SK-N-SH (cell line): ENCODE measurements at regions not wholly inside any gene's neighbourhood (a gene's known extent, or its start where the extent isn't known, plus 50 kb on each side); places are given as distances from the start of the nearest gene placed in this dataset.

Experiments used
- CTCF ChIA-PET: fragments of 300-600, 350-600 bp; formaldehyde crosslinking; extraction: SDS; loops from one replicate; lab custom pipeline; 2021; lab: Yijun Ruan, JAX
- POLR2A ChIA-PET: fragments of 350-600 bp; sonication (Branson Sonifier 250); formaldehyde crosslinking; extraction: SDS; loops from one replicate; lab custom pipeline; 2020; ENCODE audit warnings: antibody characterized with exemption, inconsistent platforms; lab: Yijun Ruan, JAX
- DNase-seq: peaks from one replicate; pipeline ENCODE4 v3.0.0; 2012
- H2AFZ ChIP-seq: fragments of 200-600 bp; sonication (generic); 2 replicates; pipeline ENCODE4 v1.8.1; 2016; ENCODE audit warnings: antibody characterized with exemption, mild to moderate bottlenecking, low read depth
- H3F3A ChIP-seq: fragments of 200-600 bp; sonication (generic); replicated peaks from 2 replicates; pipeline ENCODE3; 2016; ENCODE audit warnings: antibody characterized with exemption, mild to moderate bottlenecking; ENCODE audit not compliant: insufficient read depth
- H3K27ac ChIP-seq, 2 experiments: fragments of 200-500 bp in 1 of 2; fragments of 200-600 bp in 1 of 2; sonication (Bioruptor generic) in 1 of 2; sonication (generic), shearing (Covaris generic) in 1 of 2; 2 replicates each; pipeline versions ENCODE4 v1.5.1 to v1.6.1; 2014 to 2016; ENCODE audit warnings: low read depth in 2 of 2, inconsistent platforms in 1 of 2, low read length in 1 of 2, mild to moderate bottlenecking in 1 of 2, mixed read lengths in 1 of 2
- H3K27me3 ChIP-seq: fragments of 200-600 bp; sonication (generic), shearing (Covaris generic); 2 replicates; pipeline ENCODE4 v1.6.1; 2016; ENCODE audit warnings: mixed run types; ENCODE audit not compliant: insufficient read depth
- H3K36me3 ChIP-seq, 2 experiments: fragments of 200-500 bp in 1 of 2; fragments of 200-600 bp in 1 of 2; sonication (Bioruptor generic) in 1 of 2; sonication (generic) in 1 of 2; replicated peaks in 1 of 2; 2 replicates each; pipeline versions ENCODE3 to v1.5.1; 2014 to 2016; ENCODE audit warnings: low read length in 1 of 2, mild to moderate bottlenecking in 1 of 2; ENCODE audit not compliant: insufficient read depth in 2 of 2, control insufficient read depth in 1 of 2
- H3K4me1 ChIP-seq, 2 experiments: fragments of 200-500 bp in 1 of 2; fragments of 200-600 bp in 1 of 2; sonication (Bioruptor generic) in 1 of 2; sonication (generic), shearing (Covaris generic) in 1 of 2; 2 replicates each; pipeline versions ENCODE4 v1.5.1 to v1.6.1; 2014 to 2016; ENCODE audit warnings: low read depth in 1 of 2, low read length in 1 of 2, mixed run types in 1 of 2; ENCODE audit not compliant: insufficient read depth in 2 of 2, control insufficient read depth in 1 of 2
- H3K4me2 ChIP-seq: fragments of 200-600 bp; sonication (generic), shearing (Covaris generic); 2 replicates; pipeline ENCODE4 v1.6.1; 2017; ENCODE audit warnings: mixed run types
- H3K4me3 ChIP-seq, 2 experiments: fragments of 200-500 bp in 1 of 2; fragments of 200-600 bp in 1 of 2; sonication (Bioruptor generic) in 1 of 2; sonication (generic), shearing (Covaris generic) in 1 of 2; 2 replicates each; pipeline versions ENCODE4 v1.5.1 to v1.8.1; 2014 to 2016; ENCODE audit warnings: low read depth in 2 of 2, inconsistent platforms in 1 of 2, low read length in 1 of 2, mild to moderate bottlenecking in 1 of 2, mixed read lengths in 1 of 2, moderate library complexity in 1 of 2
- H3K79me2 ChIP-seq: fragments of 200-600 bp; sonication (generic); 2 replicates; pipeline ENCODE4 v1.8.1; 2017; ENCODE audit warnings: mild to moderate bottlenecking; ENCODE audit not compliant: insufficient read depth
- H3K9ac ChIP-seq: fragments of 200-600 bp; sonication (generic); 2 replicates; pipeline ENCODE4 v1.6.1; 2017; ENCODE audit warnings: mixed run types
- H3K9me2 ChIP-seq: fragments of 200-600 bp; sonication (generic); 2 replicates; pipeline ENCODE4 v1.6.1; 2017; ENCODE audit warnings: mixed run types
- H3K9me3 ChIP-seq: fragments of 200-600 bp; sonication (generic); 2 replicates; pipeline ENCODE4 v1.6.1; 2017; ENCODE audit warnings: mixed run types, mild to moderate bottlenecking, moderate library complexity
- H4K20me1 ChIP-seq: fragments of 200-600 bp; sonication (generic); 2 replicates; pipeline ENCODE4 v1.6.1; 2017; ENCODE audit warnings: mild to moderate bottlenecking, mixed run types; ENCODE audit not compliant: insufficient read depth
- CTCF ChIP-seq: fragments of 200-600 bp; sonication (generic); IDR thresholded peaks from 2 replicates; pipeline ENCODE4 v1.6.1; 2017; ENCODE audit warnings: antibody characterized with exemption, mild to moderate bottlenecking, moderate library complexity
- EP300 ChIP-seq, 2 experiments: IDR thresholded peaks; 2 replicates each; pipeline versions ENCODE4 v1.4.0 to v1.6.1; 2012; ENCODE audit warnings: borderline replicate concordance in 1 of 2, low read depth in 1 of 2, low read length in 1 of 2
- FOXM1 ChIP-seq: IDR thresholded peaks from 2 replicates; pipeline ENCODE4 v1.4.0; 2012; ENCODE audit warnings: low read depth, mild to moderate bottlenecking
- IRF3 ChIP-seq: fragments of 150-350 bp; IDR thresholded peaks from 2 replicates; pipeline ENCODE4 v1.6.1; 2016; ENCODE audit warnings: mild to moderate bottlenecking, low read depth, low read length
- MAX ChIP-seq: IDR thresholded peaks from 2 replicates; pipeline ENCODE4 v1.4.0; 2012; ENCODE audit warnings: low read depth
- NRF1 ChIP-seq: IDR thresholded peaks from 2 replicates; pipeline ENCODE4 v1.6.1; 2012; ENCODE audit warnings: low read depth, mild to moderate bottlenecking, low read length
- RCOR1 ChIP-seq: fragments of 150-350 bp; IDR thresholded peaks from 2 replicates; pipeline ENCODE4 v1.6.1; 2017; ENCODE audit warnings: antibody characterized with exemption, low read length
- REST ChIP-seq: IDR thresholded peaks from 2 replicates; pipeline ENCODE4 v1.6.1; 2012; ENCODE audit warnings: mild to moderate bottlenecking, low read depth, low read length, moderate library complexity
- SIN3A ChIP-seq: IDR thresholded peaks from 2 replicates; pipeline ENCODE4 v1.6.1; 2012; ENCODE audit warnings: low read depth, mild to moderate bottlenecking, low read length, moderate library complexity, borderline replicate concordance
- TAF1 ChIP-seq: IDR thresholded peaks from 2 replicates; pipeline ENCODE4 v1.6.1; 2012; ENCODE audit warnings: low read depth, mild to moderate bottlenecking, low read length, moderate library complexity, borderline replicate concordance
- TEAD4 ChIP-seq: IDR thresholded peaks from 2 replicates; pipeline ENCODE4 v1.4.0; 2012; ENCODE audit warnings: mild to moderate bottlenecking, borderline replicate concordance; ENCODE audit not compliant: insufficient read depth
- USF1 ChIP-seq: IDR thresholded peaks from 2 replicates; pipeline ENCODE4 v1.4.0; 2012; ENCODE audit warnings: low read depth, borderline replicate concordance
- USF2 ChIP-seq: fragments of 150-350 bp; IDR thresholded peaks from 2 replicates; pipeline ENCODE4 v1.6.1; 2017; ENCODE audit warnings: antibody characterized with exemption, low read length, low read depth, borderline replicate concordance
- YY1 ChIP-seq: IDR thresholded peaks from 2 replicates; pipeline ENCODE4 v1.4.0; 2012; ENCODE audit warnings: low read depth, mild to moderate bottlenecking
- WGBS: methylation state at CpG from one replicate; pipeline ENCODE4 v1.1.6; 2017; ENCODE audit warnings: low lambda C conversion rate; 5-methylcytosine and 5-hydroxymethylcytosine counted together

- TF ChIP-seq USF2, result no peak
- no peak for TF ChIP-seq IRF3
- no peak for TF ChIP-seq EP300 (IDR thresholded peaks at IDR 0.05; ENCODE audit: borderline replicate concordance in 1 of 2, low read depth in 1 of 2, low read length in 1 of 2)
- TF ChIP-seq CTCF, result no peak
- TF ChIP-seq REST, result no peak
- TF ChIP-seq YY1, result no peak
- TF ChIP-seq FOXM1, result no peak
- TF ChIP-seq NRF1, result no peak
- no peak for TF ChIP-seq USF1
- no peak for TF ChIP-seq SIN3A
- TF ChIP-seq TEAD4, result no peak
- TF ChIP-seq TAF1, result no peak
- no peak for TF ChIP-seq RCOR1
- no peak for TF ChIP-seq MAX
- ChIA-PET CTCF (interaction anchor here (1.1 to 1.4 kb wide), 2 partner anchors 15 to 43 kb away, joined by 3 read pairs; no protein-coding TSS in a partner anchor), POLR2A (no interaction called here)
- H3K27me3 ChIP-seq, result no peaks in the 10 kb centered on the region
- H3K4me2 ChIP-seq, result no peak overlapping the region
- H3K4me3 ChIP-seq, result no peak overlapping the region
- 2% methylated on average over 2 of the region's 2 CpGs for WGBS
- no peaks in the 10 kb centered on the region for H4K20me1 ChIP-seq
- no peaks in the 10 kb centered on the region for H3K9me3 ChIP-seq
- H3K79me2 ChIP-seq, result no peaks in the 10 kb centered on the region
- DNase-seq, result no peak
- no peak overlapping the region for H3K27ac ChIP-seq
- no peaks in the 10 kb centered on the region for H3F3A ChIP-seq
- no peak overlapping the region for H3K9ac ChIP-seq
- no peaks in the 10 kb centered on the region for H3K36me3 ChIP-seq
- no peaks in the 10 kb centered on the region for H3K4me1 ChIP-seq
- H3K9me2 ChIP-seq, result no peaks in the 10 kb centered on the region
- no peak overlapping the region for H2AFZ ChIP-seq
Measured at GRCh38 chr1:13917607-13918006, 217.6 kb downstream of the PRDM2 start.
